ENCODE measurements at regions not wholly inside any gene's neighbourhood (a gene's known extent, or its start where the extent isn't known, plus 50 kb on each side); places are given as distances from the start of the nearest gene placed in this dataset.

DNA sequence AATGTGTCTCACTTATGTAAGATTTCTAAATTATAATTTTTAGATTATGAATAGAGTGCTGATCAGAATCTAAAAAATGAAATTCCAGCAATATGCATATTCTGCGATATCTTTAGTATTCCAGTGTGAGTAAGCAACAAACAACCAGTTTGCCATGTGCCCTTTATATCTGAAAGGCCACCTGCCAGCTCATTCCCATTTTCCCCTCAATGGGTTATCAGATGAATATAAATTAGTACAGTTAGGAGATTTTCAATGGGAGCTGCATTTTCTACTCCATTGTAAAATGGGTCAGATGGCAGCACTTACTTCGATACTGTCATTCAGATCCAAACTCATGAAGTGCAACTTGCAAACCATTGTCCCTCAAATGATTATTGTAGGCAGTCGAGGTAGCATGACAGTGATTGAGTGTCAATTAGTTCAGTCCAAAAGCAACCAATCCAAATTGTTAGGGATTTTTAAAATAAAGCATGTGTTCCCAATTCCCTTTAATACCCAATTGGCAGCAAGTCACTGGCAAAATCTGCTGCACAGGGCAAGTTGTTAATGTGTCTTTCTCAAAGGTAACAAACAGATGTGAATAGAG lies 680.3 kb downstream of the LRRIQ3 start:
- H3K9ac ChIP-seq (ENCODE audit: insufficient read length, low read depth), result no peak overlapping the region
- H3K4me3 ChIP-seq (ENCODE audit: insufficient read length, low read depth), result no peak overlapping the region
- no peak for DNase-seq (ENCODE audit: low read depth, low spot score)
- H3K4me1 ChIP-seq (ENCODE audit: insufficient read depth, insufficient read length), result no peaks in the 10 kb centered on the region
- no peaks in the 10 kb centered on the region for H3K36me3 ChIP-seq (ENCODE audit: insufficient read depth, insufficient read length, low read length)
- no peaks in the 10 kb centered on the region for H3K27me3 ChIP-seq (ENCODE audit: insufficient read depth, insufficient read length)
- TF ChIP-seq YY1 (IDR thresholded peaks at IDR 0.05; ENCODE audit: insufficient read depth, insufficient read length) (no peak), SUZ12 (IDR thresholded peaks at IDR 0.05; ENCODE audit: extremely low read depth, insufficient read depth, insufficient read length) (no peak), ZNF274 (IDR thresholded peaks at IDR 0.05; ENCODE audit: low read depth, low read length) (no peak)
- H3K9me3 ChIP-seq (ENCODE audit: insufficient read depth, low read length), result no peaks in the 10 kb centered on the region

DNA sequence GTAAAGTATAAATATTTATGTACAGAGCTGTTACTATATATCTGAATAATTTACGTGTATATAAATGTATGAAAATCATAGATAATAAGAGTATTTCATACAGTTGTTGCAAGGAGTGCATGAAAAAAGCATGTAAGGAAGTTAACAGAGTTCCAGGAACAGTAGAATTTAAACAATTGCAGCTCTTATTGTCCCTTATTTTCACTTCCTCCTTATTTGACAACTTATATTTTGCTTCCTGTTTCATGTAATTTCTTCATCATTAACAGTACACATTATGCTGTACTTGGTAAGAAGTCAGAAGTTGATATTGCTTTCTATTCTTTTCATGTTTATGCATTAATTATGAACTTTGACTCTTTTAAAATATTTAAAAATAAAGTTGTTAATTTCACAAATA lies 681.5 kb downstream of the LRRIQ3 start:
- Histone ChIP-seq H3K4me1 (ENCODE audit: insufficient read depth, insufficient read length) (no peaks in the 10 kb centered on the region), H3K27me3 (ENCODE audit: insufficient read depth, insufficient read length) (no peaks in the 10 kb centered on the region), H3K9ac (ENCODE audit: insufficient read length, low read depth) (no peak overlapping the region), H3K4me3 (ENCODE audit: insufficient read length, low read depth) (no peak overlapping the region), H3K9me3 (ENCODE audit: insufficient read depth, low read length) (no peaks in the 10 kb centered on the region), H3K36me3 (ENCODE audit: insufficient read depth, insufficient read length, low read length) (no peaks in the 10 kb centered on the region)
- no peak for DNase-seq (ENCODE audit: low read depth, low spot score)
- TF ChIP-seq YY1 (IDR thresholded peaks at IDR 0.05; ENCODE audit: insufficient read depth, insufficient read length) (no peak), ZNF274 (IDR thresholded peaks at IDR 0.05; ENCODE audit: low read depth, low read length) (no peak), SUZ12 (IDR thresholded peaks at IDR 0.05; ENCODE audit: extremely low read depth, insufficient read depth, insufficient read length) (no peak)

DNA sequence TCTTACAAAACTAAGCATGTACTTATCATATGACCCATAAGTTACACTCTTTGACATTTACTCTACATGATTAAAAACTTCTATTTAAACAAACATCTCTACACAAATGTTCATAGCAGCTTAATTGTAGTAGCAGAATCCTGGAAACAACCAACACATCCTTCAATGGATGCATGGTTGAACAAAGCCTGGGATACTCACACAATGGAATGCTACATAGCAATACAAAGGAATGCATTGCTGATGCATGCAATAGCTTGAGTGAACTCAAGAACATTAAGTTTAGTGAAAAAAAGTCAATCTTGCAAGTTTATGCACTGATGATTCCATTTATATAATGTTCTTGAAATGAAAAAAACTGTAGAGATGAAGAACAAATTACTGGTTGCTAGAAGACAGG lies 686.9 kb downstream of the LRRIQ3 start:
- no peak for TF ChIP-seq YY1 (IDR thresholded peaks at IDR 0.05; ENCODE audit: insufficient read depth, insufficient read length)
- TF ChIP-seq SUZ12 (IDR thresholded peaks at IDR 0.05; ENCODE audit: extremely low read depth, insufficient read depth, insufficient read length), result no peak
- DNase-seq (ENCODE audit: low read depth, low spot score), result no peak
- H3K4me3 ChIP-seq (ENCODE audit: insufficient read length, low read depth), result no peak overlapping the region
- H3K27me3 ChIP-seq (ENCODE audit: insufficient read depth, insufficient read length), result no peaks in the 10 kb centered on the region
- H3K9ac ChIP-seq (ENCODE audit: insufficient read length, low read depth), result no peak overlapping the region
- H3K9me3 ChIP-seq (ENCODE audit: insufficient read depth, low read length), result no peaks in the 10 kb centered on the region; the same call in 1 of the 2 replicates
- H3K4me1 ChIP-seq (ENCODE audit: insufficient read depth, insufficient read length), result no peaks in the 10 kb centered on the region
- H3K36me3 ChIP-seq (ENCODE audit: insufficient read depth, insufficient read length, low read length), result no peaks in the 10 kb centered on the region

DNA sequence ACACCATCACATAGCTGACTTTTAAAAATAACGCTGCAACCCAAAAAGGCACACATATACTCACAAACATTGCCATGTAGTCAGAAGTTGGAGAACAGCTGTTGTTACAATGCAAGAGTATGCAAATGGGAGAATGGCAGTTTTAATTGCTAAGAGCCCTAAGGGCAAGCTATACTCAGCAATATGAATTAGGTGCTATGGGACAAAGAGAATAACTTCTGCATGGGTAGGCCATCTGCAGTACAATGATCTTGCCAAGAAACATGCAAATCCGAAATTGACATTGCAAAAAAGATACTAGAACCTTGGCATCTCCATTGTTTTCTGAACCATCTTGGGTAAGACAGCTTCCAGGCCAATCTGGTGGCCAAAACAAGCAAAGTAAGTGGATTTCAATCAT lies 697.8 kb downstream of the LRRIQ3 start:
- TF ChIP-seq SUZ12 (IDR thresholded peaks at IDR 0.05; ENCODE audit: extremely low read depth, insufficient read depth, insufficient read length) (no peak), ZNF274 (IDR thresholded peaks at IDR 0.05; ENCODE audit: low read depth, low read length) (no peak), YY1 (IDR thresholded peaks at IDR 0.05; ENCODE audit: insufficient read depth, insufficient read length) (no peak)
- H3K4me1 ChIP-seq (ENCODE audit: insufficient read depth, insufficient read length), result no peaks in the 10 kb centered on the region

DNA sequence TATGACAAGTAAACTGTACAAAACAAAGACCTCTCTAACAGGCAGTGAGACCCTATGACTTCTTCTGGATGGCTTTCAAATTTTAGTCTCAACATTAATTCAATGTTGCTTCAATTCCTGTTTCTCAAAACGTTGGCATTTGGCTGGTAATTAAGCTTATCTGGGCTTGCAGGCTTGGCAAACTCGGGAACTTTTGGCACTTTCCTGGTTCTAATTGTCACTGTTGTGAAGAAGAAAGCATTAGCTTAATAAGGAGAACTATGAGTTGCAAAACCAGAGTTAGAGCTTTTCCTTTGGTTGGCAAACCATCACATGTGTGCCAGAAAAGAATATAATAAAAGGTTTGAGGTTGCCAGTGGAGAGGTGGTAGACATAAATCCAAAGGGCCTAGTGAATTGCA lies 698.3 kb downstream of the LRRIQ3 start:
- Histone ChIP-seq H3K9ac (ENCODE audit: insufficient read length, low read depth) (no peak overlapping the region), H3K4me3 (ENCODE audit: insufficient read length, low read depth) (no peak overlapping the region), H3K4me1 (ENCODE audit: insufficient read depth, insufficient read length) (no peaks in the 10 kb centered on the region), H3K9me3 (ENCODE audit: insufficient read depth, low read length) (no peaks in the 10 kb centered on the region), H3K27me3 (ENCODE audit: insufficient read depth, insufficient read length) (no peaks in the 10 kb centered on the region), H3K36me3 (ENCODE audit: insufficient read depth, insufficient read length, low read length) (no peaks in the 10 kb centered on the region)
- no peak for TF ChIP-seq YY1 (IDR thresholded peaks at IDR 0.05; ENCODE audit: insufficient read depth, insufficient read length)
- TF ChIP-seq ZNF274 (IDR thresholded peaks at IDR 0.05; ENCODE audit: low read depth, low read length), result no peak
- TF ChIP-seq SUZ12 (IDR thresholded peaks at IDR 0.05; ENCODE audit: extremely low read depth, insufficient read depth, insufficient read length), result no peak
- DNase-seq (ENCODE audit: low read depth, low spot score), result no peak

More for the DNA sequence above, 697.8 kb downstream of the LRRIQ3 start:
- Histone ChIP-seq H3K9ac (ENCODE audit: insufficient read length, low read depth) (no peak overlapping the region), H3K36me3 (ENCODE audit: insufficient read depth, insufficient read length, low read length) (no peaks in the 10 kb centered on the region), H3K4me3 (ENCODE audit: insufficient read length, low read depth) (no peak overlapping the region), H3K27me3 (ENCODE audit: insufficient read depth, insufficient read length) (no peaks in the 10 kb centered on the region), H3K9me3 (ENCODE audit: insufficient read depth, low read length) (no peaks in the 10 kb centered on the region)
- DNase-seq (ENCODE audit: low read depth, low spot score), result no peak

DNA sequence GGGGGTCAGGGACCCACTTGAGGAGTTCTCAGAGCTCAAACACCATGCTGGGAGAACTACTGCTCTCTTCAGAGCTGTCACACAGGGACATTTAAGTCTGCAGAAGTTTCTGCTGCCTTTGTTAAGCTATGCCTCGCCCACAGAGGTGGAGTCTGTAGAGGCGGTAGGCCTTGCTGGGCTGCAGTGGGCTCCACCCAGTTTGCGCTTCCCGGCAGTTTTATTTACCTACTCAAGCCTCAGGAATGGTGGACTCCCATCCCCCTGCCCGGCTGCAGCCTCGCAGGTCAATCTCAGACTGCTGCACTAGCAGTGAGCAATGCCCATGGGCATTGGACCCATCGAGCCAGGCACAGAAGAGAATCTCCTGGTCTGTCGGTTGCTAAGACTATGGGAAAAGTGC lies 706.4 kb downstream of the LRRIQ3 start:
- no peaks in the 10 kb centered on the region for H3K4me1 ChIP-seq (ENCODE audit: insufficient read depth, insufficient read length)
- H3K36me3 ChIP-seq (ENCODE audit: insufficient read depth, insufficient read length, low read length), result no peaks in the 10 kb centered on the region
- DNase-seq (ENCODE audit: low read depth, low spot score), result no peak
- H3K9me3 ChIP-seq (ENCODE audit: insufficient read depth, low read length), result peaks cover 6% of the 10 kb centered on the region
- TF ChIP-seq YY1 (IDR thresholded peaks at IDR 0.05; ENCODE audit: insufficient read depth, insufficient read length) (no peak), ZNF274 (IDR thresholded peaks at IDR 0.05; ENCODE audit: low read depth, low read length) (no peak), SUZ12 (IDR thresholded peaks at IDR 0.05; ENCODE audit: extremely low read depth, insufficient read depth, insufficient read length) (no peak)
- no peak overlapping the region for H3K4me3 ChIP-seq (ENCODE audit: insufficient read length, low read depth)
- H3K9ac ChIP-seq (ENCODE audit: insufficient read length, low read depth), result no peak overlapping the region
- no peaks in the 10 kb centered on the region for H3K27me3 ChIP-seq (ENCODE audit: insufficient read depth, insufficient read length)

DNA sequence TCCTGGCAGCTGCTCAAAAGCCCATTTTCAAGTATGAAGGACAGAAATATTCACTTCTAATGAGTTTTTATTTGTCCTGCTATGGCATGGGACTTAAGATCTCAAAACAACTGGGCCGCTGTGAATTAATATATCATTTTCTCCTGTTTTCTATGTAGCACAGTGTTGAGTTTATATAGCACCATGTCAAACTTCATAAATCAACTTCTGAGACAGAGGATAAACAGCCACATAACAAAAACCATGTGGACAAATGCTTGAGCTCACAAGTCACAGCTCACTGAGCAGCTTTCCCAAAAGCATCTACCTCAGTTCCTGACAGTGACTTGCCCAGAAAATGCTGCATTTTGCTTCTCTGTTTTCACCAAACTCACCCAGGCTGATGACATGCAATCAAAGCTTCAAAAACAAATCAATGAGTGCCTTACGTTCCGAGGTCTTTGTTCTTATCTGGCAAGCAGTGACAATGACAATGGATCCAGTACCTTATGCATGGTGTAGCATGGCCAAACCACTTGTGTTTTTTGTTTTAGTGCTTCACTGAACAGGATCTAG lies 722.6 kb downstream of the LRRIQ3 start:
- H3K4me3 ChIP-seq (ENCODE audit: insufficient read length, low read depth), result no peak overlapping the region
- no peak overlapping the region for H3K9ac ChIP-seq (ENCODE audit: insufficient read length, low read depth)
- no peaks in the 10 kb centered on the region for H3K9me3 ChIP-seq (ENCODE audit: insufficient read depth, low read length)
- no peak for DNase-seq (ENCODE audit: low read depth, low spot score)
- no peaks in the 10 kb centered on the region for H3K27me3 ChIP-seq (ENCODE audit: insufficient read depth, insufficient read length)
- H3K4me1 ChIP-seq (ENCODE audit: insufficient read depth, insufficient read length), result no peaks in the 10 kb centered on the region
- TF ChIP-seq YY1 (IDR thresholded peaks at IDR 0.05; ENCODE audit: insufficient read depth, insufficient read length), result no peak
- TF ChIP-seq SUZ12 (IDR thresholded peaks at IDR 0.05; ENCODE audit: extremely low read depth, insufficient read depth, insufficient read length), result no peak
- TF ChIP-seq ZNF274 (IDR thresholded peaks at IDR 0.05; ENCODE audit: low read depth, low read length), result no peak
- H3K36me3 ChIP-seq (ENCODE audit: insufficient read depth, insufficient read length, low read length), result no peaks in the 10 kb centered on the region

All from NT2/D1 (cell line).